GM12892 (cell line): ENCODE measurements at regions not wholly inside any gene's neighbourhood (a gene's known extent, or its start where the extent isn't known, plus 50 kb on each side); places are given as distances from the start of the nearest gene placed in this dataset.

ENCODE experiments used
- POLR2A ChIP-seq: IDR thresholded peaks from 2 replicates; pipeline ENCODE4 v1.6.1; 2011; ENCODE audit warnings: low read depth, low read length, control low read depth
- POLR2AphosphoS5 ChIP-seq: IDR thresholded peaks from 2 replicates; pipeline ENCODE4 v1.6.1; 2011; ENCODE audit warnings: low read depth, low read length, control low read depth

DNA sequence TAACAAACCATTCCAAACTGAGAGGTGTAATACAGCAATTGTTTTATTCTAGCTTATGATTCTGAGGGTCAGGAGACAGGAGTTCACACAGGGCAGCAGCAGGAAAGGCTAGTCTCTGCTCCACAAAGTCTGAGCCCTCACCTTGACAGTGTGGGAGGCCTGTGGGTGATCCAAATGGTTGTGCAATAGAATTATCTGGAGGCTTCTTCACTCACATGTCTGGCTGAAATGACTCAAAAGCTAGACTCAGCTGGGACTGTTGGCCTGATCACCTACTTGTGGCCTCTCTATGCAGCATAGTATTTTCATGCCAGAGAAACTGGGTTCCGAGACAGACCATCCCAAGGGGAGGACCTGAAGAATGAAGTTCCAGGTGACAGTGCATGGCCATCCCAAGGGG, 233.9 kb upstream of the UBE2E2 start:
- no peak for TF ChIP-seq POLR2AphosphoS5
- no peak for TF ChIP-seq POLR2A
